Glomerular visceral epithelial cell (primary cell): ENCODE measurements at regions not wholly inside any gene's neighbourhood (a gene's known extent, or its start where the extent isn't known, plus 50 kb on each side); places are given as distances from the start of the nearest gene placed in this dataset.

ENCODE experiments used
- DNase-seq: peaks from one replicate; pipeline ENCODE4 v3.0.0-alpha.2; 2016; ENCODE audit errors: extremely low spot score

- DNase-seq: no peak
These were observed 60.8 kb upstream of the SPOPL start for GRCh38 chr2:138440759-138441158.

DNA sequence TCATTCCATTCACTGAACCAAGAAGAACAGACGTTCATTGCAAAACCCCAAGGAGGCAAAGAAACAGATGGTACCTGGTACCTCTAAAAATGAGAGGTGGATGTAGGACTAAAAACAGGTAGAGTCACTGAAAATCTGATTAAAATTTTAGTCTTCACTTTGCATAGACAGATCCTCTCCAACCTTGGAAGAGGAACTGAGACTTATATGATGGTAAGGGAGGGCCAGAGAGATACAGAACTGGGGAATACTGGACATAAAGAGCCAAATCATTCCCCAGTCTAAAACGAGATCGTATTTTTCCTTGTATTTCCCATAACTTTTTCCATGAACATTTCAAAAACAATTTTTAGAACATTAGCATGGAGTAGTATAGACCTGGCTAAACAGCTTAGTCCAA lies 59.7 kb upstream of the SPOPL start:
- DNase-seq: no peak

GRCh38 chr2:138444411-138444810 lies 57.2 kb upstream of the SPOPL start:
- DNase-seq: no peak

DNA sequence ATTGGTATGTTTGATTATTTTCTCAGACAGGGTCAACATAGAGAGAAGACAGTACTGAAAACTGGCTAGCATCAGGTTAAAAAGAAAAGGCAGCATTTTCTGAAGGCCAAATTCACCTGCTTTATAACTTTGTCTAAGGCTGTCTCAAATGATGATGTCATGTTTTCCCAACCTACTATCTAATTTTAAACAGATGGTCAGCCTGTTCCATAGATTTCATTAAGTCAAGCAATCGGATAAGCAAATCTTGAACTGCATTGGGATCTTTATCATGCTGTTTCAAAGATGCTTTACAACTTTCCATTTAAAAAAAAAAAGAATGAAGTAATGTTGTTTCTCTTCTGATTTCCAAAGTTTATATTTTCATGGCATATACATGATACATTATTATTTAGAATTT lies 56.3 kb upstream of the SPOPL start:
- DNase-seq: no peak

DNA sequence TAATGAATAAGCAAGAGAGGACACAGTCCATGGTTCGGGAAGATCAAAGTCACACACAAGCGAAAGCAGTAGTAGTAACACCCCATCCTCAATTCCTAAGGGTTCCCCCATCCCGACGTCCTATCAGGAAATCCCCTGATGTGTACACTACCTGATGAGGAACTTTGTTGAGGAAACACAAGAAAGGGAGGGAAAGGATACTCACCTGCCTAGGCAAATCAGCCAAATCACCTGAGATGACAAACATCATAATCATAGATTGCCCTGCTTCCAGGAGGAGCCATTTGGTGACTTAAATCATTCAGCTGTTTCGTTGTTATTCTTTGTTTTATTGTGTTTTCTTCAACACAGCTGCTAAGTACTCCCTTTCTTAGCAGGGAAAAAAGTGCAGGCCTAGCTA lies 55.5 kb upstream of the SPOPL start:
- DNase-seq: no peak

- DNase-seq: no peak
These were observed 53.5 kb upstream of the SPOPL start for GRCh38 chr2:138447889-138448570.
